HAP-1 (cell line): ENCODE measurements at regions not wholly inside any gene's neighbourhood (a gene's known extent, or its start where the extent isn't known, plus 50 kb on each side); places are given as distances from the start of the nearest gene placed in this dataset.
"Not testable (repeated sequence)": the region's sequence is repeated elsewhere in the genome, so short reads cannot be mapped to it uniquely, and the experiment has no call there.

Experiments
- DNase-seq, 2 experiments: peaks; one replicate each; pipeline ENCODE4 v3.0.0-alpha.2; 2016 to 2020; ENCODE audit warnings: low spot score in 2 of 2
- H3K27me3 ChIP-seq: fragments of 250-450 bp; sonication (Bioruptor Pico); 2 replicates; pipeline ENCODE4 v1.5.1; 2020; ENCODE audit warnings: low read depth, mild to moderate bottlenecking, moderate library complexity
- H3K36me3 ChIP-seq: fragments of 250-450 bp; sonication (Bioruptor Pico); replicated peaks from 2 replicates; pipeline ENCODE4 v1.5.1; 2020; ENCODE audit warnings: mild to moderate bottlenecking
- H3K4me1 ChIP-seq: fragments of 250-450 bp; sonication (Bioruptor Pico); 2 replicates; pipeline ENCODE4 v1.5.1; 2020; ENCODE audit warnings: mild to moderate bottlenecking
- H3K4me3 ChIP-seq: fragments of 250-450 bp; sonication (Bioruptor Pico); 2 replicates; pipeline ENCODE4 v1.5.1; 2020; ENCODE audit warnings: mild to moderate bottlenecking, moderate library complexity
- H3K9me3 ChIP-seq: fragments of 250-450 bp; sonication (Bioruptor Pico); 2 replicates; pipeline ENCODE4 v1.5.1; 2020; ENCODE audit warnings: mild to moderate bottlenecking, moderate library complexity
- in situ Hi-C: fragments of 300-500 bp; cut with MboI; formaldehyde crosslinking; loops from 3 replicates; pipeline ENCODE4 v1.14.3; 2020; ENCODE audit warnings: low sequenced_read_pairs, inconsistent platforms, mixed read lengths

DNA sequence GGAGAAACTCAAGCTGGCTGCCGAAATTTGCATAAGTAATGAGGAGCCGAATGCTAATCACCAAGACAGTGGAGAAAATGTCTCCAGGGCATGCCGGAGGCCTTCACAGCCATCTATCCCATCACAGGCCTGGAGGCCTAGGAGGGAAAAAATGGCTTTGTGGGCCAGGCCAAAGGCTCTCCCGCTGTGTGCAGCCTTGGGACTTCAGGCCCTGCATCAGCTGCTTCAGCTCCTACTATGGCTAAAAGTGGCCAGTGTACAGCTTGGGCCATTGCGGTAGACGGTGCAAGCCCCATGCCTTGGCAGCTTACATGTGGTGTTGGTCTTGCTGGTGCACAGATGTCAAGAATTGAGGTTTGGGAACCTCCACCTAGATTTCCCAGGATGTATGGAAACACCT, 162.6 kb upstream of the FAM47A start:
- H3K27me3 ChIP-seq = no peaks in the 10 kb centered on the region
- no peaks in the 10 kb centered on the region for H3K36me3 ChIP-seq
- no peaks in the 10 kb centered on the region for H3K4me1 ChIP-seq
- H3K9me3 ChIP-seq = no peaks in the 10 kb centered on the region; the same call in 1 of the 2 replicates
- in situ Hi-C loops = no loop called here
- H3K4me3 ChIP-seq = no peak overlapping the region
- DNase-seq = no peak

DNA sequence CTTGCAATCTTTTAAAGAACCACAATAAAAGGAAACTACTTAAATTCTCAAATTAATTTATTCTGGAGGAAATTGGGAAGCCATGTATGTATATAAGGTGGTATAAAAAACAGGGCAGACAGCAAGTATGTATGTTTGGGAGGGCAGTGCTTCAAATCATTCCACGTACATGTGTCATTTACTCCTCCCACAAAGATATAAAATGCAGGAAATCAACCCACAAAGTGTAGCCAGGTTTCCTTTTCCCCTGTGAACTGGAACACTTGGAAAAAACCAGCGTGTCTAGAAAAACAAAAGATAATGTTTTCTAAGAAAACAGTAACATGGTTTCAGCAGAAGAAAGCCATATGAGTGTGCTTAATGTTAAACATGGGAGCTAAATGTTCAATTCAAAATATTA, 156.7 kb upstream of the FAM47A start:
- no peak overlapping the region for H3K4me3 ChIP-seq
- H3K27me3 ChIP-seq = no peaks in the 10 kb centered on the region
- in situ Hi-C loops = no loop called here
- no peak for DNase-seq
- H3K4me1 ChIP-seq = no peaks in the 10 kb centered on the region; the same call in 1 of the 2 replicates
- no peaks in the 10 kb centered on the region for H3K36me3 ChIP-seq
- no peaks in the 10 kb centered on the region; the same call in 1 of the 2 replicates for H3K9me3 ChIP-seq

DNA sequence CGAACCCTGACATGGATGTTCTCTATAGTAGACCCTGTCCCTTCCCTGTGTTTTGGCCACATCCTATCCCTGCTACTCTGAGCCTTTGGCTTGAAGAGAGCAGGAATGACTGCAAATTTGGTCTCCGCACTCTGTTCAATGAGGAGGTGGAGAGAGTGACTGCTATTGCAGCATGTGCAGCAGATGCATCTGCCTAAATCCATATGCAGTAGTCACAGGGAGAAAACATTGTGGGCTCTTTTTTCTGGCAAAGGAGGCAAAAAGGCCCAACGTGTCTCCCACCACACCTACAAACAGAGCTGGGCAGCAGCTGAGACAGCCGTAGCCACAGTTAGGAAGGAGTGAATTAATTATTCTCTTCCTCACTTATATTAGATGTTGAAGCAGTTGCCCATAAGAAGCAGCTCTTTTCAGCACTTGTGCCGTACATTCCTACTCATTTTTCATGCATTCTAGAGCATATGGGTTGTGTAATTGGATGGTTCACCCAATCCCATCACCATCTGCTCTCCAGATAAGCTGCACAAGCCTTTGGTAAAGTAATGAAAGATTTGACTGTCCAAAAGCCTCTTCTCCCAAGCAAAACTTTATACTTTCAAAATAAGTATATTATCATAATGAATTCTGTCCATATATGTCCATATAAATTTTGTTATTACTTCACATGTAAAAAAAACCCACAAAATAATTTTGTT, 147.9 kb upstream of the FAM47A start:
- Histone ChIP-seq H3K4me3 (no peak overlapping the region), H3K9me3 (no peaks in the 10 kb centered on the region), H3K4me1 (peaks cover 5% of the 10 kb centered on the region), H3K27me3 (peaks cover 8% of the 10 kb centered on the region; the same call in 1 of the 2 replicates), H3K36me3 (no peaks in the 10 kb centered on the region)
- DNase-seq = no peak
- in situ Hi-C loops = no loop called here

DNA sequence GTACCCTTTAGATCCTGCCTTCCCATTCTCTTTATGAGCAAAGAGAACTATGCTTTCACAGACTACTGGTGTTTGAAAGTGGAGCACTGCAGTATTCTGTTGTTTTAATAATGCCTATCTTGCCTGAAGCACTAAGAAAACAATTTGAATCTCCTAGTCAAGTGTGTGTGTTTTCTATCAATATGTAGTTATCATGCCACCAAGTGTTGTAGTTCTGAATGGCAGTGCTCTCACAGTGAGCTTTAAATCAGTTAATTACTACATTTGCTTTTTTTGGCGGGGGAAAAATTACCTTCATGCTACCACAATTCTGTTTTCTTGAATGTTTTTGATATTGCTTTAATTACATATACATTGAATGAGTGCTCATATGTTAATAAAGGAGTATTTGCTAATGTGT, 143.6 kb upstream of the FAM47A start:
- H3K4me1 ChIP-seq = peaks cover 16% of the 10 kb centered on the region
- 0 out of 2 replicates have a peak, but pooled peaks cover 3% of the 10 kb centered on the region for H3K27me3 ChIP-seq
- DNase-seq = peak in 1 of 2 experiments; percentile 44
- H3K9me3 ChIP-seq = no peaks in the 10 kb centered on the region
- no peaks in the 10 kb centered on the region for H3K36me3 ChIP-seq
- in situ Hi-C loops = no loop called here
- H3K4me3 ChIP-seq = no peak overlapping the region

DNA sequence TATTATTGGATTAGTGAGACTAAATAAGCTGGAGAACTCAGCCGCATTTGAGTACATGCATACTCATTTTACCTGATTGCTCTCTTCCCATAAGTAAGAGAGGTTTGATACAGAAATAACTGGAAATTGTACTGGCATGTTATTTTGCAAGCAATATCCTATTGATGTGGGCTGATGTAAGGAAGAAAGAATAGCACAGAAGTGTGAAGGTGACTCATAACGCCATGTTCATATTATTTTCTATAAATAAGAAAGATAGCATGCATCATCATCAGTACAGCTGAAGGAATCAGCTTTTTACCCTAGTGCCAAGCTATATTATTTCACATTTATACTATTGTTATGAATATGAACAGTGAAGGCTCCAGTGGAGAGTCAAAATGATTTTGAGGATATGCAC, 138.3 kb upstream of the FAM47A start:
- Histone ChIP-seq H3K4me1 (peaks cover 27% of the 10 kb centered on the region), H3K9me3 (no peaks in the 10 kb centered on the region), H3K27me3 (0 out of 2 replicates have a peak, but pooled peaks cover 3% of the 10 kb centered on the region), H3K36me3 (no peaks in the 10 kb centered on the region), H3K4me3 (no peak overlapping the region)
- no peak for DNase-seq
- in situ Hi-C loops = no loop called here

DNA sequence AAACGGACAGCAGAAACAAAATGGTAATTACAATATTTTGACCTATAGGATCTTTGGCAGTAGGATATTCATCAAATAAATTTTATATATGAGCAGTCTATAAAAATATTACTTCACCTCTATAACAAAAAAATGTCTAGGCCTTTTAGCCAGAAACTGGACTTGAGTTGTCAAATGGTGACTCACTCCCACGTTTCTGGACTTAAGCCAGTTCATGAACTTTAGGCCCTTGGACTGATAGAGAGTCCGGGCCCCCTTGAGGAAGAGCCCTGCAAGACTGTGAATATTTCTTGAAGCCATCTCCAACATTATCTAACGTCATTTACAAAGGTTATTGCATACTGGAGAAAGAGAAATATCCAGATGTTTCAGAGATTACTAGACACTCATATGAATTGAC, 106.8 kb upstream of the FAM47A start:
- Histone ChIP-seq H3K4me3 (no peak overlapping the region), H3K9me3 (no peaks in the 10 kb centered on the region), H3K36me3 (no peaks in the 10 kb centered on the region), H3K4me1 (no peaks in the 10 kb centered on the region), H3K27me3 (no peaks in the 10 kb centered on the region)
- DNase-seq = no peak
- in situ Hi-C loops = no loop called here

DNA sequence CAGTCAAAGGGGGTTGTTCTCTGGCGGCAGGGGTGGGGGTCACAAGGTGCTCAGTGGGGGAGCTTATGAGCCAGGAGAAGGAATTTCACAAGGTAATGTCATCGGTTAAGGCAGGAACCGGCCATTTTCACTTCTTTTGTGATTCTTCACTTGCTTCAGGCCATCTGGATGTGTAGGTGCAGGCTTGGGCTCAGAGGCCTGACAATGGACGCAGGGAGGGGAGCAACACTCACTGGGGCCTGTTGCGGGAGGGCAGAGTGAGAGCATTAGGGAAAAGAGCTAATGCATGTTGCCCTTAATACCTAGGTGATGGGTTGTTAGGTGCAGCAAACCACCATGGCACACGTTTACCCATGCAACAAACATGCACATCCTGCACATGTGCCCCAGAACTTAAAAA, 98.0 kb upstream of the FAM47A start:
- H3K4me1 ChIP-seq, in situ Hi-C loops, H3K4me3 ChIP-seq, H3K27me3 ChIP-seq, DNase-seq, H3K9me3 ChIP-seq, H3K36me3 ChIP-seq: not testable (repeated sequence)

DNA sequence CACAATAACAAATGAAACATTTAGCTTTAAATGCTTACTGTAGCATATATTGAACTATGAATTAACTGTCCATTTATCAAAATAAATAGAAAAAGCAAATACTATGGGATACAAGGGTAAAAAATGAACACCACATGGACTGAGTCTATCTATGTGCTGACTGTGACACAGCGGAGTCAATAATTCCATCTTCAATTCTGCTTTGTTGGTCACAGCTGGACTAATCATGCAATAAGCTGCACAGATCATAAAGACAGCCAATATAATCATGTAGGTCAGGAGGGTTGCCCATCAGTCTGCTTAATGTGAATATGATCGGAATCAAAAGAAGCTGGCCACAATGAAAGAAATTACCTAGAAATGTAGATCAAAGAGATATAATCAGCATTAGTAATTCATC, 95.7 kb upstream of the FAM47A start:
- Histone ChIP-seq H3K9me3 (no peaks in the 10 kb centered on the region), H3K36me3 (no peaks in the 10 kb centered on the region), H3K27me3 (no peaks in the 10 kb centered on the region), H3K4me1 (no peaks in the 10 kb centered on the region), H3K4me3 (no peak overlapping the region)
- in situ Hi-C loops = no loop called here
- no peak for DNase-seq

DNA sequence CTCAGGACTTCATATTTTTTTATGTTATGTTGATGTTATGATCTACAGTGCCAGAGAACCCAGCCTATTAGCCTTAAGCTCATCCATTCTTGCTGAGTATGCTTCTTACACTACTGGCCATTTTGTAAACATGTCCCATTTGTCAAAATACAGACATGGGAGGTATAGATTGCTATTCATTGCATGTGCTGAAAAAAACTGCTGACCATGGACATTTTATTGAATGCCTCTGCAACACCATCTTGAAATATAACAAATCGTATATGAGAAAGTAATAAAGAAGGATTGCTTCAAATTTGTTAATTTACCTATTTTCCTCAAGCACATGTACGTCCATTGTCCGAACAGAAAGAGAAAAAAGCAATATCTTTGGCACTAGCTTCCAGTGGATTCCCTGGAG, 91.5 kb upstream of the FAM47A start:
- H3K4me3 ChIP-seq = no peak overlapping the region
- in situ Hi-C loops = no loop called here
- no peaks in the 10 kb centered on the region for H3K9me3 ChIP-seq
- no peak for DNase-seq
- H3K27me3 ChIP-seq = no peaks in the 10 kb centered on the region
- H3K4me1 ChIP-seq = no peaks in the 10 kb centered on the region
- no peaks in the 10 kb centered on the region for H3K36me3 ChIP-seq

DNA sequence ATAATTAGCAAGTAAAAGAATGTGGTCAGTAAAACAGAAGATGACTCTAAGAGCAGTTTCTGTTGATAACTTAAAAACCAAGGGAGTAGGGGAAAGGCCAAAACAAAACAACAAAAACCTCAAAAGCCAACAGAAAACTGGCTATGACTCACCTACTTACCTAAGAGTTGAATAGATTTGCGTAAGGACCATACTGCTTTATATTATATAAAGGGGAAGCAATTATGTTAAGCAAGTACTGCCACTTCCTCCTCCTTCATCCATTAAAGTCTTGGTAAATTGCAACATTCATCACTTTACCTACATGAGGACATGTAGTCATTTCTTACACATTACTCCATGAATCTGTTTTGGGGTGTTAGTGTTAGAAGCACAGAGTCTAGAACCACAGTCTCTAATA, 85.9 kb upstream of the FAM47A start:
- Histone ChIP-seq H3K4me3 (no peak overlapping the region), H3K27me3 (no peaks in the 10 kb centered on the region), H3K36me3 (no peaks in the 10 kb centered on the region), H3K4me1 (no peaks in the 10 kb centered on the region), H3K9me3 (no peaks in the 10 kb centered on the region)
- no peak for DNase-seq
- in situ Hi-C loops = no loop called here

DNA sequence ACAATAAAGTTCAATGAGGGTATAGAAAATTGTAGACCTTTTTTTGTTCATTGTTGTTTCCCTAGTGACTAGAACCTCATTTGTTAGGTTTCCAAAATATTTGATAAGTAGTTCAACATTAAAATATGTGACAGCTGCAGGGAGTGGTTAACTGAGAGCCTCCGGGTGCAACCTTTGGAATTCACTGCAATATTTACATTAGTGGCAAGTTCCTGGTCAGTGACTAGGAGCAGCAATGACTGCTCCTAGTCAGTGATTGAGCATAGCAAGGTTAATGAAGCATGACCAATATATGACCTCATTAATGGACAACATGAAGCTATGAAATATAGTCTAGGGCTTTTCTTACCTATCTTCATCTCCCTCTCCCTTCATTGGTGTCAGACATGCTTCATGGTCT, 65.8 kb upstream of the FAM47A start:
- H3K9me3 ChIP-seq = no peaks in the 10 kb centered on the region
- H3K36me3 ChIP-seq = no peaks in the 10 kb centered on the region
- no peaks in the 10 kb centered on the region for H3K4me1 ChIP-seq
- in situ Hi-C loops = no loop called here
- no peak for DNase-seq
- H3K4me3 ChIP-seq = no peak overlapping the region
- no peaks in the 10 kb centered on the region for H3K27me3 ChIP-seq
